ENCODE measurements at regions not wholly inside any gene's neighbourhood (a gene's known extent, or its start where the extent isn't known, plus 50 kb on each side); places are given as distances from the start of the nearest gene placed in this dataset.

GRCh38 chr12:124418791-124419190 is 123.9 kb downstream of the RFLNA start:
- CTCF ChIA-PET = interaction anchor here (0.6 kb wide), 1 partner anchor 592 kb away, joined by 6 read pairs; no protein-coding TSS in a partner anchor
- peaks cover 25% of the 10 kb centered on the region; the same call in 1 of the 2 replicates for H3K79me2 ChIP-seq (ENCODE audit: low read length)
- BruUV-seq (replicated peaks) = no TSS peak

DNA sequence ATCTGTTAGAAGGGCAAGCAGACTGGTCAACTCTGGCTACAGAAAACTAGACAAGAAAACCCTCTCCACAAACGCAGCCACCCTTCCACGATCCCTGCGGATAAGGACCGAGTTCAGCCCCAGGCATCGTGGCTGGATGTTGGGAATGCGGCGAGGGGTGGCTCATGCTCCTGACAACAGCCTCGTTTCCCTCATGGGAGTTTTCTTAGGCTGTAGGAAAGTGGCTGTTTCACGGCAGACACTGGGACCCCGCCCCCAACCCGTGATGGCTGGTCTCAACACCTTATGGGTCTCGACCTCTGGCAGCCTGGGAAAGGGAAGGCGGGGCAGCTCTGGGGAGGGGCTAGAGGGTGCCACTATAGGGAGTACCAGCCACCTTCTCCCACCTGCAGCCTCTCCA is 123.3 kb downstream of the RFLNA start:
- POLR2A ChIA-PET (ENCODE audit: unreplicated experiment) = no interaction called here
- peaks cover 25% of the 10 kb centered on the region; the same call in 1 of the 2 replicates for H3K79me2 ChIP-seq (ENCODE audit: low read length)

More at GRCh38 chr12:124418791-124419190, 123.9 kb downstream of the RFLNA start:
- no peaks in the 10 kb centered on the region for H3F3A ChIP-seq (ENCODE audit: low read length, unreplicated experiment)
- no peak overlapping the region for H3K4me2 ChIP-seq (ENCODE audit: low read length)
- no peak overlapping the region for H3K4me3 ChIP-seq (ENCODE audit: low read length)
- no peak for DNase-seq
- POLR2A ChIA-PET (ENCODE audit: unreplicated experiment) = no interaction called here
- no peaks in the 10 kb centered on the region for H4K20me1 ChIP-seq (ENCODE audit: low read length)
- intact Hi-C loops (cut with micrococcal nuclease) = no loop called here
- H3K9me3 ChIP-seq (ENCODE audit: low read length) = no peaks in the 10 kb centered on the region
- H3K9ac ChIP-seq (ENCODE audit: low read length) = no peak overlapping the region
- TF ChIP-seq EZH2 (IDR thresholded peaks at IDR 0.05; ENCODE audit: low read length, unreplicated experiment) = no peak
- TF ChIP-seq, protein P1, sequence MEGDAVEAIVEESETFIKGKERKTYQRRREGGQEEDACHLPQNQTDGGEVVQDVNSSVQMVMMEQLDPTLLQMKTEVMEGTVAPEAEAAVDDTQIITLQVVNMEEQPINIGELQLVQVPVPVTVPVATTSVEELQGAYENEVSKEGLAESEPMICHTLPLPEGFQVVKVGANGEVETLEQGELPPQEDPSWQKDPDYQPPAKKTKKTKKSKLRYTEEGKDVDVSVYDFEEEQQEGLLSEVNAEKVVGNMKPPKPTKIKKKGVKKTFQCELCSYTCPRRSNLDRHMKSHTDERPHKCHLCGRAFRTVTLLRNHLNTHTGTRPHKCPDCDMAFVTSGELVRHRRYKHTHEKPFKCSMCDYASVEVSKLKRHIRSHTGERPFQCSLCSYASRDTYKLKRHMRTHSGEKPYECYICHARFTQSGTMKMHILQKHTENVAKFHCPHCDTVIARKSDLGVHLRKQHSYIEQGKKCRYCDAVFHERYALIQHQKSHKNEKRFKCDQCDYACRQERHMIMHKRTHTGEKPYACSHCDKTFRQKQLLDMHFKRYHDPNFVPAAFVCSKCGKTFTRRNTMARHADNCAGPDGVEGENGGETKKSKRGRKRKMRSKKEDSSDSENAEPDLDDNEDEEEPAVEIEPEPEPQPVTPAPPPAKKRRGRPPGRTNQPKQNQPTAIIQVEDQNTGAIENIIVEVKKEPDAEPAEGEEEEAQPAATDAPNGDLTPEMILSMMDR (conservative IDR thresholded peaks at IDR 0.05; ENCODE audit: low read depth, low read length) = no peak
- TF ChIP-seq EZH2phosphoT487 (IDR thresholded peaks at IDR 0.05; ENCODE audit: borderline replicate concordance, low read length) = no peak
- H3K27me3 ChIP-seq (ENCODE audit: low read length) = no peaks in the 10 kb centered on the region
- peaks cover 25% of the 10 kb centered on the region for H3K4me1 ChIP-seq (ENCODE audit: insufficient read depth, low read length)
- H2AFZ ChIP-seq (ENCODE audit: low read length) = no peak overlapping the region
- no peaks in the 10 kb centered on the region for H3K9me2 ChIP-seq (replicated peaks; ENCODE audit: low read length)
- H3K27ac ChIP-seq (ENCODE audit: low read length) = no peak overlapping the region
- no peak for ATAC-seq
- peaks cover 10% of the 10 kb centered on the region; the same call in 1 of the 2 replicates for H3K36me3 ChIP-seq (ENCODE audit: low read depth, low read length)

More for the DNA sequence above, 123.3 kb downstream of the RFLNA start:
- H3K4me1 ChIP-seq (ENCODE audit: insufficient read depth, low read length) = peaks cover 19% of the 10 kb centered on the region
- H3F3A ChIP-seq (ENCODE audit: low read length, unreplicated experiment) = no peaks in the 10 kb centered on the region
- no peak overlapping the region for H2AFZ ChIP-seq (ENCODE audit: low read length)
- CTCF ChIA-PET = interaction anchor here (0.6 kb wide), 1 partner anchor 593 kb away, joined by 6 read pairs; no protein-coding TSS in a partner anchor
- DNase-seq (no peak), ATAC-seq (no peak)
- TF ChIP-seq EZH2phosphoT487 (IDR thresholded peaks at IDR 0.05; ENCODE audit: borderline replicate concordance, low read length) = no peak
- TF ChIP-seq EZH2 (IDR thresholded peaks at IDR 0.05; ENCODE audit: low read length, unreplicated experiment) = no peak
- TF ChIP-seq, protein P1 (conservative IDR thresholded peaks at IDR 0.05; ENCODE audit: low read depth, low read length) = no peak
- BruUV-seq (replicated peaks) = no TSS peak
- H3K27me3 ChIP-seq (ENCODE audit: low read length) = no peaks in the 10 kb centered on the region
- no peaks in the 10 kb centered on the region for H3K9me2 ChIP-seq (replicated peaks; ENCODE audit: low read length)
- intact Hi-C loops (cut with micrococcal nuclease) = no loop called here
- peaks cover 10% of the 10 kb centered on the region; the same call in 1 of the 2 replicates for H3K36me3 ChIP-seq (ENCODE audit: low read depth, low read length)
- H3K4me2 ChIP-seq (ENCODE audit: low read length) = no peak overlapping the region
- H3K9me3 ChIP-seq (ENCODE audit: low read length) = no peaks in the 10 kb centered on the region
- no peak overlapping the region for H3K4me3 ChIP-seq (ENCODE audit: low read length)
- H3K27ac ChIP-seq (ENCODE audit: low read length) = no peak overlapping the region
- H3K9ac ChIP-seq (ENCODE audit: low read length) = no peak overlapping the region
- no peaks in the 10 kb centered on the region for H4K20me1 ChIP-seq (ENCODE audit: low read length)

All from PC-3 (cell line).